ENCODE measurements at regions not wholly inside any gene's neighbourhood (a gene's known extent, or its start where the extent isn't known, plus 50 kb on each side); places are given as distances from the start of the nearest gene placed in this dataset.

- no peak for DNase-seq
Observed at GRCh38 chr22:48250937-48251530, 1488.6 kb downstream of the TBC1D22A start.

GRCh38 chr22:48250286-48250895 is 1487.9 kb downstream of the TBC1D22A start:
- no peak for DNase-seq

- no peak for DNase-seq
Observed at GRCh38 chr22:48249713-48250268, 1487.3 kb downstream of the TBC1D22A start.

- no peak for DNase-seq
Observed at GRCh38 chr22:48248901-48249455, 1486.5 kb downstream of the TBC1D22A start.

- DNase-seq, result no peak
Observed at GRCh38 chr22:48247829-48248228, 1485.4 kb downstream of the TBC1D22A start.

- DNase-seq, result no peak
Observed at GRCh38 chr22:48245196-48245485, 1482.7 kb downstream of the TBC1D22A start.

- DNase-seq, result no peak
Observed at GRCh38 chr22:48244388-48245195, 1482.1 kb downstream of the TBC1D22A start.

- no peak for DNase-seq
Observed at GRCh38 chr22:48242461-48242864, 1480.0 kb downstream of the TBC1D22A start.

DNA sequence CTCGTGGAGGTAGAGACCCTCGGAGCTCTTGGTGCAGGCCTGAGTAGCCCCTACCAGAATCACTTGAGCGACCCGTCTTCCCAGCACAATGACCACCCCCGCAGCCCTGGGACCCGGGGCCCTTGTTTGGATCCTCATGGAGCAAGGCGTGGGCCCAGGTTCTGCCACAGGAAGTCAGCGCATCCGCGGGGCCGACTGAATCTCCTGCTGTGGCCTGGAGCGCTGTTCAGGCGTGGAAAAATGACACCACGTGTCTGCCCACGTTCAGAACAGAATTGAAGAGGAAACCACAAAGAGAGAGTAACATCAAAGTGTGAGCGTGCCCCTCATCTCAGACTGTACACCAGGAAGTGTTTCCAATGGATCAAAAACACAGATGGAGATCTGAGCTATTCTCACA is 1479.2 kb downstream of the TBC1D22A start:
- no peak for DNase-seq

- DNase-seq, result no peak
Observed at GRCh38 chr22:48240935-48241230, 1478.4 kb downstream of the TBC1D22A start.

DNA sequence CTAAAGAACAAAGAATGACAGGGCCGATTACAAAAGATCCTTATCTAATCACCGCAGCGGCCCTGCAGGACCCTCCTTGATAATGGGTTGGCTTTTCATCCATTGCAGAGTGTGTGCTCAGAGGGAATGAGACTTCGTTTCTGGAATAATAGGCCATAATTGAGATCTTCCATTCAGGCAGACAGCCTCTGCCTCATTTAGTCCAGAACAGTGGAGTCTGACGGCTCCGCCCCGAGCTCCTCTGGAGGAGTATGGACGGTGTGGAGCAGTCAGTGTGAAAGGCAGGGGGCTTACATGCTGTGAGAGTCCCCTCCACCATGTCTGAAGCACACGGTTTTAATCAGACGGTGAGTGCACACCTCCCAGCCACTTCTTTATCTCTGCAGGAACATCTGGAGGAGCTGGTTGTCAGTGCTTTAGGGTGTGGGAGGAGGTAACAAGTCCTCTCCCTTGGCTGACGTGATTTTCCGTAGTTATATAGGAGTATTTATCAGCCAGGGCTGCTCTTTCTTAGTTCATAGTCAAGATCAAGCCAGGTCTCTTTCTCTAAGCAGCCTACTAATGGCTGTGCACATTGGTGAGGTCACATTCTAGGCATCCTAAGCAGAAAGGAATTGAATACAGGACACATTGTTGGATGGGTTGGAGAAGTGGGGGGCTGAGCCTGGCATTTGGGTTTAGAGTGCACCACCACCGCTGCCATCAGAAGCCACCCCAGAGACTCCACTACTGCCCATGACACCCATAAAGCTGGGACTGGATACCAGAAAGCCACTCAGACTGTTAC is 1477.9 kb downstream of the TBC1D22A start:
- DNase-seq, result no peak

DNA sequence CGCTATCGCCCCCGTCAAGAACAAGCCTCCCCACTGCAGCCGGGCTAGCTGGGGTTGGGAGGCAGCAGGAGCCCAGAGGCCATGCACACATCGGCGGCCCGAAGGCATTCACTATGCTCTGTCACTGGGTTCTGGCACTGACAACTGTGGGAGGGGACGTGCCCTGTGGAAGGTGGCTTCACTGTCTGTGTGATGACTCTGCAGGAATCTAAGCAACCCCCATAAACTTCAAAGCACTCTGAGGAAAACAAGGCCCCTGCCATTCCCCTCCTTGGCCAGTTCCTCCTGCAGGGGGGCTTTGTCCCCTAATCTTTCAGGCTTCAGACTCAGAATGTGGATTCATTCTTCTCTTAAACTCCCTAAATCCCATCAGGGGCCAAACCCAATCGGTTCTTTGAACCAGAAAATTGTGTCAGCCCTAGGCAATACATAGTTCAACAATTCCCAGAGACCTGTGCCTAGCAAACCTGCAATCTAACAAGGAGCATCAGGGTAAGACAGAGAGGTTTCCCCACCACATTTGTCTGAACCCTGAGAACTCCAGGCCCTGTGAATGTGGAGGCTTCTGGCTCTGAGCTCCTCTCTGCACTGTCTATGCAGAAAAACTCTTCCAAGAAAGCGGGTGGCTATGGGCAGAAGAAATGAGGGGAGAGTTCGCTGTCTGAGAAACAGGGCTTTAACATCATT is 1477.2 kb downstream of the TBC1D22A start:
- DNase-seq, result no peak

GRCh38 chr22:48238966-48239365 is 1476.5 kb downstream of the TBC1D22A start:
- DNase-seq, result no peak

- DNase-seq, result no peak
Observed at GRCh38 chr22:48238284-48238915, 1476.0 kb downstream of the TBC1D22A start.

DNA sequence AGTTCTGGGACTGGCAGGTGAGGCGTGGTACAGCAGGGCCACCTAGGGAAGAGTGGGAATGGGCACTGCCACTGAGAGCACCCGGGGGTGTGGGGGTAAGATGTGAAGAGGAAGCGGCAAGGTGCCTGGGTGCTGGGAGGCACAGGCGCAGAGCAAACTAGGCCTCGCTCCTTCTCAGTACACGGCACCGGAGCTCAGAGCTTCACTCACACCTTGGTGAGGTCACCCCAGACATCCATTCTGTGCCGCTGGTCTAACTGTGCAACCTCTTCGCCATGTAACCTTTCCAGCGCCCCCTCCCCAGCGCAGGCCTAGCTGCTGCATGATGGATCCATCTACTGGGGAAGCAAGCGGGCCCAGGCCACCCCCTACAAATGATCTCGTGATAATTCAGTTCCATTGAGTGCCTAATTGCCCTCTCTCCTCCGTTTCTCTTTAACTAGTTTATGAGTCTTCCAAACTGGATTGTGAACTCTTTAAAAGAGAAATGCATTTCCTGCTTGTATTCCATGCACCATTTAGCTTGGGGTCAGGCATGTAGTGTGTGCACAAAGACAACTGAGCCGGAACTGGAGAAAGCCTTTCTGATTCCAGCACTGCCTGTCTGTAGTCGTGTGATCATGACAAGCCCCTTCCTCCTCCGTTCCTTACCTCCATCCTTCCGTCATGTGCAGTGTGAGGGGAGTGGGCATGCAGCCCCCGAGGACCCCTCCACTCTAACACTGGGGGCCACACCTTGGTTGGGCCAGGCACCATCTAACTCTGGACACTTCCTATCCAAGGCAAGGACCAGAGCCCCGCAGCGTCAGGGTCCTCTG is 1475.2 kb downstream of the TBC1D22A start:
- DNase-seq, result no peak

- DNase-seq, result no peak
Observed at GRCh38 chr22:48236261-48236660, 1473.8 kb downstream of the TBC1D22A start.

GRCh38 chr22:48235744-48236143 is 1473.3 kb downstream of the TBC1D22A start:
- no peak for DNase-seq

DNA sequence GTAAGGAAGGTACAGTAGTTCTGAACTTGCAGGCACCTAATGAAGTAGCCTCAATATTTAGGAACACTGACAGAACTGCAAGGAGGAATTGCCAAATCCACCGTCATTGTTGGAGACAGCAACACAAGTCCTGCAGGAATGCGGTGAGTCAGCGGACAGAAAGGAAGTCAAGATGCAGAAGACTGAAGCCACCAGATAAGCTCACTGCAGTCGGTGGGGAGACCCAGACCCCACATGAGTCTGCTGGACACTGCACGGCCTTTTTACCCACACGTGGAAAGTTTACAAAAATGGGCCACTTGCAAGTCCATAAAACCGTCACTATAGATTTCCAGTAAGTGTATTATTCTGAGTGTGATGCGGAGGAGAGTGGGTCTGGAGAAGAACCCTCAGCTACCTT is 1471.6 kb downstream of the TBC1D22A start:
- DNase-seq, result no peak

DNA sequence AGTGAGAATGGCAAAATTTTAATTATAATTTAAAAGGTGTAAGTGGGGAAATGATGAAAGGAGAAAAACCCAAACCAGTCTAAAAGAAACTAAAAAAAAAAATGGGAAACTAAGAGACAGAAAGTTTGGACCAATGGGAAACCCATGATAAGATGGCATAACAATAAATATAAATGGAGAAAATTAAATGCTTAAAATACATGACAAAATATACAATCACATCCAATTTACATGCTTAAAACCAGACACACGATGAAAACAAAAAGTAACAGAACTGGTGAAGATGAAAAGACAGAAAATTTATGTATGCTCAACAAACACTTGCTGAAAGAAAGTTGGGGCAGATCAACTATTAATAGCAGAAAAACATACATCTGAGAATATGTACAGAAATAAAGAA is 1471.1 kb downstream of the TBC1D22A start:
- DNase-seq, result no peak

DNA sequence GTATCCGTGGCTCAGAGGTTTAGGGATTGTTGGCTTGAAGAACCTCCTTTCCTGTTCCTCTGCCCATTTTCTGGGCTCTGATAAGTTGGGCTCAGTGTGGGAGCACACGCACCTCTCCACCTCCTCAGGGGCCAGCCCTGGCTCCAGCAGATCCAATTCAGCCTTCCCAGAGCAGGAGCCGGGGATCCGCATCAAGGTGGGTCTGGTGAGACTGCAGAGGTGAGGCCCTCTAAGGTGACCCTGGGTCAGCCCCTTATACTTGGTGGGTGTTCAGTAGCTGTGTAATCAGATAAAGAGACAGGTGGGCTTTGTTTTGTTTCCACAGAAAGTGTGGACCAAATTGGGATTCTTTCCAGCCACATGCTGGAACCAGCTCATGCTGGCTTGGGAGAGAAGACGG is 1466.0 kb downstream of the TBC1D22A start:
- DNase-seq, result no peak

DNA sequence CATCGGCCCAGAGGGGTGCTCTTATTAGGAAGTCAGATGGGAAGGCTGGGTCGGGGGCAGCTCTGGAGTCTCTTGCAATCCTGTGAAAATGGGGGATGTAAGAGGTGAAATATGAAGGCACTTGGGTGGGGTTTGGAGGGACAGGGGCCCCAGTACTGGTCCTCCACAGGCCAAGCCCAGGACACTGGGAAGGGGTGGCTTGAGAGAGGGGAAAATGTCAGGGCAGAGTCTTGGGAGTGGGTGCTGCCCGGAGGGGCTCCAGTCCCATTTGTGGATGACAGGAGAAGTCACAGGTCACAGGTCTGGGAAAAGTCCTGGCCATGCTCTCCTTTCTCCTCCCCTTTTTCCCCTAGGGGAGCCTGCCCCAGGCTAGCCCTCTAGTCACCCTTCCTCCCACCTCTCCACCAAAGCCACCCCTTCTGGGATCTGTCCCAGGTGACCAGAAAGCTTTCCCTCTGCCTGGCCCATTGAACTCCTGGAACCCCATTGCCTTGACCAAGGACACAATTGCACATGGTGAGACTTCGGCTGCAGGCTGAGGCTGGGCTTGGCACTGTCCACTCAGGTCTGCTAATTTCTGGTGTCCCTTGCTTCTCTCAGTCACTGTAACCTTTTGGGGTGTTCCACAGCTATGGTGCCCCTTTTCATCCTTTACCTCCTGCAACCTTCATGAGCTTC is 1465.0 kb downstream of the TBC1D22A start:
- DNase-seq, result no peak

Measured in SW 1271 (cell line).